ENCODE measurements at regions not wholly inside any gene's neighbourhood (a gene's known extent, or its start where the extent isn't known, plus 50 kb on each side); places are given as distances from the start of the nearest gene placed in this dataset.

DNA sequence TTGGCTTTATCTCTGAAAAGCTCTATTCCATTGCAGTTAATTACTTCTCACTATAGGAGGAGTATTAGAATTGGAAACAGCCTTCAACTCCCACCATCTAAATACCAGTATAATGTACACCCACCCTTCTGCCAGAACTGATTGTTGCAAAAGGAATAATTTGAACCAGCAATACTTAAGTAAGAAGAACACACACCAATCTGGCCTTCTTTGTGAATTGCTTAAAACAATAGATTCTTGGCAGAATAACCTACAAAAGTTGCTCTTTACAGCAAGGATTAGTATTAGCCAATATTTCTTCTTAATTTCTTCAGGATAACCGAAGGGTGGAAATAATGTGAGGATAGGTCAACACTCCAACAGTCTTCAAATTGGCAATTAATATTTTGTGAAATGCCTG, 54.9 kb upstream of the ADAMTS5 start:
- DNase-seq, result no peak

DNA sequence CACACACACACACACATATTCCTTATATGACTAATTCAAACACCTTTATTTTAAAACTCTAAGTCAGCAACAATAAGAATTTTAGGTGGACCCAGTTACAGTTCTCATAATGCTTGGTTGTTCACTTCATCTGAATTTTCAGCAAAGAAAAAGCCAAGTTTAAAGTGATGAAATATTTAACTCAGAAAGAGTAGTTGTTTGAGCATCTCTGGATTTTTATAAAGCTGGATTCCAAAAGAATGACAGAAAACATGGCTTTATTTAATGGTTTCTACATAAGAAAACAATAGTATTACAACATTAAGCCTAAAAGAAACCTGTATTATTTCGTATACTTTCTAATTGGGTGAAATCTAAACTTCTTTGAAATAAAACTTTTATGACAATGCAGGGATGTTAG, 54.2 kb upstream of the ADAMTS5 start:
- DNase-seq, result no peak

DNA sequence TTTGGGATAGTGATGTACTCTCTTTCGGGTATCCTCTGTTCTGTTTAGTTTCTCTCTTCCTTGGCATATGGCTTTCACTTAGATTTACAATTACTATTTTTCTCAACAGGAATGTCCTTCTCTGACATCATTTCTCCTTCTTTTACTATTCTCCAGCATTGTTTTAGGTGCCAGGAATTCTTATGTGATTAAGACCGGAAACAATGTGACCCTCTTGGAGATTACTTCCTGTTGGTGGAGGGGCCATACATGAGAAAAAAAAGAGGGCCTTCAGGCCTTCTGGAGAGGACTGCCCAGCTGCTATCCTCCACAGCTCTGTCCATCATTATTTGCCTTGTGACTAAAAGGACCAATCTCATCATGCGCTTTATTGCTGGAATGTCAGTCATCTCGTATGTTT, 50.4 kb upstream of the ADAMTS5 start:
- no peak for DNase-seq

Measured in inflammatory macrophage (primary cell).